ENCODE measurements at regions not wholly inside any gene's neighbourhood (a gene's known extent, or its start where the extent isn't known, plus 50 kb on each side); places are given as distances from the start of the nearest gene placed in this dataset.

DNA sequence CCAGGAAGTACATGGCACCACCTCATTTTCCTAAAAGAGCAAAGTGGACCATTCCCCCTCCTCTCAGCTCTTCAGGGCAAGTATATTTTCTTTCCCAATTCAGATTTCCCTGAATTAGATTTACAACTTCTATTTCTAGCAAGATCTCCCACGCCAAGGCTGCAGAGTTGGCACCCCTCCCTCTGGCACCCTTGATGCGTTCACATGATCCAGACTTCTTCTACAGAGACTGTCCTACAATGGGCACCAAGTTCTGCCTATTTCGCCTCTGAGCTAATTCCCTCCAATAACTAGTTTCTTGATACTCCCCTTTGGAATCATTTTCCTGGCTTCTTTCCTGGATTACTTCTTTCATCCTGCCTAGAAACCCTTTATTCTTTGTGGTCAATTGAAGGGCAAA is 122.0 kb downstream of the CDC7 start:
- H3K79me2 ChIP-seq (ENCODE audit: control insufficient read depth, insufficient read depth, low read length) = no peaks in the 10 kb centered on the region
- H3K9me1 ChIP-seq (ENCODE audit: control insufficient read depth, extremely low read depth, insufficient read depth, low read length) = no peaks in the 10 kb centered on the region
- no peak for DNase-seq (ENCODE audit: low read depth, low spot score)
- H3K4me3 ChIP-seq (ENCODE audit: control insufficient read depth in 2 of 3, extremely low read depth in 1 of 3, insufficient read depth in 2 of 3, low read depth in 1 of 3, low read length in 3 of 3) = no peak overlapping the region
- no peak overlapping the region for H3K27ac ChIP-seq (ENCODE audit: control insufficient read depth, insufficient read depth, low read length)
- no peak overlapping the region for H3K4me2 ChIP-seq (ENCODE audit: control insufficient read depth, extremely low read depth, insufficient read depth, low read depth, low read length)
- H2AFZ ChIP-seq (ENCODE audit: control insufficient read depth, low read length) = no peak overlapping the region
- H3K27me3 ChIP-seq (ENCODE audit: control insufficient read depth, extremely low read depth, insufficient read depth, low read length) = no peaks in the 10 kb centered on the region
- H4K20me1 ChIP-seq (ENCODE audit: control insufficient read depth, extremely low read depth, insufficient read depth, low read length) = no peaks in the 10 kb centered on the region
- no peaks in the 10 kb centered on the region for H3K9me3 ChIP-seq (ENCODE audit: control insufficient read depth, low read depth, low read length)
- H3K4me1 ChIP-seq (ENCODE audit: control insufficient read depth, extremely low read depth, insufficient read depth, low read length) = no peaks in the 10 kb centered on the region
- TF ChIP-seq, protein P1, sequence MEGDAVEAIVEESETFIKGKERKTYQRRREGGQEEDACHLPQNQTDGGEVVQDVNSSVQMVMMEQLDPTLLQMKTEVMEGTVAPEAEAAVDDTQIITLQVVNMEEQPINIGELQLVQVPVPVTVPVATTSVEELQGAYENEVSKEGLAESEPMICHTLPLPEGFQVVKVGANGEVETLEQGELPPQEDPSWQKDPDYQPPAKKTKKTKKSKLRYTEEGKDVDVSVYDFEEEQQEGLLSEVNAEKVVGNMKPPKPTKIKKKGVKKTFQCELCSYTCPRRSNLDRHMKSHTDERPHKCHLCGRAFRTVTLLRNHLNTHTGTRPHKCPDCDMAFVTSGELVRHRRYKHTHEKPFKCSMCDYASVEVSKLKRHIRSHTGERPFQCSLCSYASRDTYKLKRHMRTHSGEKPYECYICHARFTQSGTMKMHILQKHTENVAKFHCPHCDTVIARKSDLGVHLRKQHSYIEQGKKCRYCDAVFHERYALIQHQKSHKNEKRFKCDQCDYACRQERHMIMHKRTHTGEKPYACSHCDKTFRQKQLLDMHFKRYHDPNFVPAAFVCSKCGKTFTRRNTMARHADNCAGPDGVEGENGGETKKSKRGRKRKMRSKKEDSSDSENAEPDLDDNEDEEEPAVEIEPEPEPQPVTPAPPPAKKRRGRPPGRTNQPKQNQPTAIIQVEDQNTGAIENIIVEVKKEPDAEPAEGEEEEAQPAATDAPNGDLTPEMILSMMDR (optimal IDR thresholded peaks at IDR 0.05 in 1 of 3, IDR thresholded peaks at IDR 0.05 in 1 of 3, conservative IDR thresholded peaks at IDR 0.05 in 1 of 3; ENCODE audit: extremely low read depth in 1 of 3, insufficient read depth in 2 of 3, low read length in 3 of 3) = no peak
- no peak for TF ChIP-seq EZH2 (IDR thresholded peaks at IDR 0.05; ENCODE audit: low read length)
- H3K9ac ChIP-seq (ENCODE audit: control insufficient read depth, extremely low read depth, insufficient read depth, low read length) = no peak overlapping the region
- FAIRE-seq = no peak
- H3K36me3 ChIP-seq (ENCODE audit: control insufficient read depth in 2 of 2, extremely low read depth in 1 of 2, insufficient read depth in 2 of 2, low read length in 2 of 2) = no peaks in the 10 kb centered on the region
- dilution Hi-C loops (cut with MboI; ENCODE audit: extremely low pct_ligation_motif_present, low sequenced_read_pairs) = no loop called here

DNA sequence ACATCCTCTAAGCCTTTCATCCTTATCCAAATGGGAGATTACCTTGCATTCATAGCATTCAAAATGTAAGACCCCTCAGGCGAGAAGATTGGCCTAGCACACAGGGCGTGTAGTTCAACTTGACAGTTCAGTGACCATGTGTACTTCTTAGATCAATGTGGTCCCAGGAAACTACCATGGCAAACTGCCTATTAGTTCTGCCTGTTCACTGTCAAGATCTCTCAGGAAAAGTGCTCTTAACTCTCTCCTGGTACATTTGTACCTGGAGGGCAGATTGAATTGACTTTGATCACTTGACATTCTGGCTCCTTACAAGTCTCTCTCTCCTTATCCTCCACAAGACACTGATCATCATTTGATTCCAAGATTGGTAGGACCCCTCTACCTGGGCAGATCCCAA is 122.4 kb downstream of the CDC7 start:
- Histone ChIP-seq H3K4me3 (ENCODE audit: control insufficient read depth in 2 of 3, extremely low read depth in 1 of 3, insufficient read depth in 2 of 3, low read depth in 1 of 3, low read length in 3 of 3) (no peak overlapping the region), H3K79me2 (ENCODE audit: control insufficient read depth, insufficient read depth, low read length) (no peaks in the 10 kb centered on the region), H3K36me3 (ENCODE audit: control insufficient read depth in 2 of 2, extremely low read depth in 1 of 2, insufficient read depth in 2 of 2, low read length in 2 of 2) (no peaks in the 10 kb centered on the region), H3K4me1 (ENCODE audit: control insufficient read depth, extremely low read depth, insufficient read depth, low read length) (no peaks in the 10 kb centered on the region), H3K9ac (ENCODE audit: control insufficient read depth, extremely low read depth, insufficient read depth, low read length) (no peak overlapping the region), H3K27me3 (ENCODE audit: control insufficient read depth, extremely low read depth, insufficient read depth, low read length) (no peaks in the 10 kb centered on the region), H4K20me1 (ENCODE audit: control insufficient read depth, extremely low read depth, insufficient read depth, low read length) (no peaks in the 10 kb centered on the region), H3K9me1 (ENCODE audit: control insufficient read depth, extremely low read depth, insufficient read depth, low read length) (no peaks in the 10 kb centered on the region), H2AFZ (ENCODE audit: control insufficient read depth, low read length) (no peak overlapping the region), H3K4me2 (ENCODE audit: control insufficient read depth, extremely low read depth, insufficient read depth, low read depth, low read length) (no peak overlapping the region), H3K27ac (ENCODE audit: control insufficient read depth, insufficient read depth, low read length) (no peak overlapping the region), H3K9me3 (ENCODE audit: control insufficient read depth, low read depth, low read length) (no peaks in the 10 kb centered on the region)
- dilution Hi-C loops (cut with MboI; ENCODE audit: extremely low pct_ligation_motif_present, low sequenced_read_pairs) = no loop called here
- no peak for TF ChIP-seq EZH2 (IDR thresholded peaks at IDR 0.05; ENCODE audit: low read length)
- TF ChIP-seq, protein P1 (optimal IDR thresholded peaks at IDR 0.05 in 1 of 3, IDR thresholded peaks at IDR 0.05 in 1 of 3, conservative IDR thresholded peaks at IDR 0.05 in 1 of 3; ENCODE audit: extremely low read depth in 1 of 3, insufficient read depth in 2 of 3, low read length in 3 of 3) = no peak
- DNase-seq (ENCODE audit: low read depth, low spot score) = no peak
- FAIRE-seq = no peak

Data from keratinocyte (primary cell).